H1 (cell line): ENCODE measurements at regions not wholly inside any gene's neighbourhood (a gene's known extent, or its start where the extent isn't known, plus 50 kb on each side); places are given as distances from the start of the nearest gene placed in this dataset.

Experiments
- TF ChIP-seq, protein P1 (sequence below): IDR thresholded peaks from 2 replicates; pipeline ENCODE4 v1.6.1; 2012; ENCODE audit warnings: inconsistent platforms

DNA sequence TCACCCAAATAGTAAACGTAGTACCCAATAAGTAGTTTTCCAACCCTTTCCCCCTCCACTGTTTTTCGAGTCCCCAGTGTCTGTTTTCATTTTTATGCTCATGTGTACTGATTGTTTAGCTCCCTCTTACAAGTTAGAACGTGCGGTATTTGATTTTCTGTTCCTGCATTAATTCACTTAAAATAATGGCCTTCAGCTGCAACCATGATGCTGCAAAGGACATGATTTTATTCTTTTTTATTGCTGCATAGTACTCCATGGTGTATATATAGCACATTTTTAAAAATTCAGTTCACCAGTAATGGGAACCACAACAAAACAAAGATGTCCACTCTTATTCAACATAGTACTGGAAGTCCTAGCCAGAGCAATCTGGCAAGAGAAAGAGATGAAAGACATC lies 72.8 kb downstream of the DUSP6 start (continued):
- TF ChIP-seq, protein P1, sequence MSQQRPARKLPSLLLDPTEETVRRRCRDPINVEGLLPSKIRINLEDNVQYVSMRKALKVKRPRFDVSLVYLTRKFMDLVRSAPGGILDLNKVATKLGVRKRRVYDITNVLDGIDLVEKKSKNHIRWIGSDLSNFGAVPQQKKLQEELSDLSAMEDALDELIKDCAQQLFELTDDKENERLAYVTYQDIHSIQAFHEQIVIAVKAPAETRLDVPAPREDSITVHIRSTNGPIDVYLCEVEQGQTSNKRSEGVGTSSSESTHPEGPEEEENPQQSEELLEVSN = no peak
